Suprapubic skin (tissue), 4 donors: ENCODE measurements at regions not wholly inside any gene's neighbourhood (a gene's known extent, or its start where the extent isn't known, plus 50 kb on each side); places are given as distances from the start of the nearest gene placed in this dataset.

Experiments
- DNase-seq, 2 donors: peaks; one replicate each; pipeline ENCODE4 v3.0.0-alpha.2; 2019; ENCODE audit warnings: low spot score in 2 of 2
- H3K27ac ChIP-seq: fragments of 200-600 bp; sonication (generic); one replicate; pipeline ENCODE4 v1.5.1; 2019
- H3K27me3 ChIP-seq: fragments of 200-600 bp; sonication (generic); one replicate; pipeline ENCODE4 v1.5.1; 2019
- H3K36me3 ChIP-seq: fragments of 200-600 bp; sonication (generic); one replicate; pipeline ENCODE4 v1.5.1; 2019
- H3K4me1 ChIP-seq: fragments of 200-600 bp; sonication (generic); one replicate; pipeline ENCODE4 v1.5.1; 2019
- H3K4me3 ChIP-seq: fragments of 200-600 bp; sonication (generic); one replicate; pipeline ENCODE4 v1.5.1; 2019; ENCODE audit warnings: mild to moderate bottlenecking
- H3K9me3 ChIP-seq: fragments of 200-600 bp; sonication (generic); one replicate; pipeline ENCODE4 v1.5.1; 2019
- CTCF ChIP-seq, 2 donors: fragments of 200-600 bp in 1 of 2; fragments of 450-650 bp in 1 of 2; sonication (generic) in 1 of 2; IDR thresholded peaks; one replicate each; pipeline ENCODE4 v1.5.1; 2016 to 2019; ENCODE audit warnings: antibody characterized with exemption in 2 of 2, mild to moderate bottlenecking in 1 of 2, moderate library complexity in 1 of 2
- EP300 ChIP-seq: sonication (generic); formaldehyde crosslinking; IDR thresholded peaks from one replicate; pipeline ENCODE4 v1.6.1; 2017; ENCODE audit warnings: antibody characterized with exemption
- POLR2A ChIP-seq, 2 donors: fragments of 450-650 bp; IDR thresholded peaks; one replicate each; pipeline ENCODE4 v1.6.1; 2017; ENCODE audit warnings: antibody characterized with exemption in 2 of 2, mild to moderate bottlenecking in 2 of 2, moderate library complexity in 2 of 2
- POLR2AphosphoS5 ChIP-seq, 3 donors: sonication (generic); formaldehyde crosslinking; IDR thresholded peaks; one replicate each; pipeline ENCODE4 v1.6.1; 2017; ENCODE audit warnings: antibody characterized with exemption in 3 of 3
- WGBS: methylation state at CpG from one replicate; pipeline ENCODE4 v1.1.5; 2018; 5-methylcytosine and 5-hydroxymethylcytosine counted together

GRCh38 chr3:117146571-117146970 is 437.0 kb downstream of the TUSC7 start:
- Histone ChIP-seq H3K4me1 (peaks cover 8% of the 10 kb centered on the region), H3K9me3 (no peaks in the 10 kb centered on the region), H3K27ac (no peak overlapping the region), H3K4me3 (no peak overlapping the region), H3K36me3 (no peaks in the 10 kb centered on the region), H3K27me3 (no peaks in the 10 kb centered on the region)
- TF ChIP-seq CTCF (IDR thresholded peaks at IDR 0.05), result no peak
- no peak for TF ChIP-seq EP300
- no peak for TF ChIP-seq POLR2A (IDR thresholded peaks at IDR 0.05)
- no peak for TF ChIP-seq POLR2AphosphoS5 (IDR thresholded peaks at IDR 0.05)
- 65% methylated on average over 1 of the region's 1 CpG for WGBS
- DNase-seq, result no peak

- Histone ChIP-seq H3K36me3 (no peaks in the 10 kb centered on the region), H3K9me3 (no peaks in the 10 kb centered on the region), H3K4me3 (no peak overlapping the region), H3K27ac (no peak overlapping the region), H3K27me3 (no peaks in the 10 kb centered on the region), H3K4me1 (peaks cover 8% of the 10 kb centered on the region)
- WGBS, result 59% methylated on average over 2 of the region's 2 CpGs
- TF ChIP-seq CTCF (IDR thresholded peaks at IDR 0.05) (no peak), POLR2A (IDR thresholded peaks at IDR 0.05) (no peak), POLR2AphosphoS5 (IDR thresholded peaks at IDR 0.05) (no peak), EP300 (no peak)
- DNase-seq, result no peak
Measured at GRCh38 chr3:117149584-117149983, 440.0 kb downstream of the TUSC7 start.

GRCh38 chr3:117150628-117151027 is 441.0 kb downstream of the TUSC7 start:
- Histone ChIP-seq H3K4me3 (no peak overlapping the region), H3K27me3 (no peaks in the 10 kb centered on the region), H3K9me3 (no peaks in the 10 kb centered on the region), H3K27ac (no peak overlapping the region), H3K4me1 (no peaks in the 10 kb centered on the region), H3K36me3 (no peaks in the 10 kb centered on the region)
- 78% methylated on average over 3 of the region's 3 CpGs for WGBS
- TF ChIP-seq POLR2AphosphoS5 (IDR thresholded peaks at IDR 0.05) (no peak), EP300 (no peak), POLR2A (IDR thresholded peaks at IDR 0.05) (no peak), CTCF (IDR thresholded peaks at IDR 0.05) (no peak)
- no peak for DNase-seq

GRCh38 chr3:117160176-117160575 is 450.6 kb downstream of the TUSC7 start:
- 49% methylated on average over 3 of the region's 3 CpGs for WGBS
- Histone ChIP-seq H3K27ac (no peak overlapping the region), H3K4me3 (no peak overlapping the region), H3K4me1 (no peaks in the 10 kb centered on the region), H3K36me3 (no peaks in the 10 kb centered on the region), H3K9me3 (no peaks in the 10 kb centered on the region), H3K27me3 (no peaks in the 10 kb centered on the region)
- DNase-seq, result no peak
- no peak for TF ChIP-seq POLR2A (IDR thresholded peaks at IDR 0.05)
- TF ChIP-seq POLR2AphosphoS5 (IDR thresholded peaks at IDR 0.05), result no peak
- no peak for TF ChIP-seq EP300
- no peak for TF ChIP-seq CTCF (IDR thresholded peaks at IDR 0.05)

GRCh38 chr3:117161816-117162215 is 452.2 kb downstream of the TUSC7 start:
- Histone ChIP-seq H3K27me3 (no peaks in the 10 kb centered on the region), H3K4me3 (no peak overlapping the region), H3K4me1 (no peaks in the 10 kb centered on the region), H3K9me3 (no peaks in the 10 kb centered on the region), H3K27ac (no peak overlapping the region), H3K36me3 (no peaks in the 10 kb centered on the region)
- 97% methylated on average over 1 of the region's 1 CpG for WGBS
- TF ChIP-seq CTCF (IDR thresholded peaks at IDR 0.05) (no peak), EP300 (no peak), POLR2AphosphoS5 (IDR thresholded peaks at IDR 0.05) (no peak), POLR2A (IDR thresholded peaks at IDR 0.05) (no peak)
- no peak for DNase-seq
